Right cardiac atrium (tissue), 5 donors: ENCODE measurements at regions not wholly inside any gene's neighbourhood (a gene's known extent, or its start where the extent isn't known, plus 50 kb on each side); places are given as distances from the start of the nearest gene placed in this dataset.
"Not testable (repeated sequence)": the region's sequence is repeated elsewhere in the genome, so short reads cannot be mapped to it uniquely, and the experiment has no call there.

Experiments
- ATAC-seq, 2 donors: fragments of 200-7000 bp; cut with Tn5 transposase; one replicate each; pipeline versions ENCODE4 v1.8.0 to v1.9.1; 2020; ENCODE audit warnings: moderate library complexity in 2 of 2, mild to moderate bottlenecking in 1 of 2
- DNase-seq, 3 donors: peaks; one replicate each; pipeline ENCODE4 v3.0.0-alpha.2; 2020
- H3K27ac ChIP-seq: one replicate; pipeline ENCODE4 v1.5.1; 2013; ENCODE audit warnings: mild to moderate bottlenecking, low read length, control low read depth, moderate library complexity
- H3K27me3 ChIP-seq: one replicate; pipeline ENCODE4 v1.6.1; 2013; ENCODE audit not compliant: control insufficient read depth, insufficient read depth
- H3K4me1 ChIP-seq: one replicate; pipeline ENCODE4 v1.6.1; 2013; ENCODE audit warnings: low read length; ENCODE audit not compliant: control insufficient read depth, insufficient read depth
- H3K4me3 ChIP-seq: one replicate; pipeline ENCODE4 v1.5.1; 2013; ENCODE audit warnings: low read length, control low read depth
- H3K9me3 ChIP-seq: one replicate; pipeline ENCODE4 v1.6.1; 2013; ENCODE audit warnings: low read length; ENCODE audit not compliant: control insufficient read depth
- WGBS: extraction: QIAGEN DNeasy Blood & Tissue Kit; methylation state at CpG from one replicate; pipeline ENCODE4 v1.1.7; 2013; 5-methylcytosine and 5-hydroxymethylcytosine counted together
- intact Hi-C, 4 donors: fragments of 100-400 bp; cut with DNase I; formaldehyde crosslinking; loops; one replicate each; pipeline versions ENCODE4 v1.11.0 to v1.14.0; 2022 to 2023
- donor health status: healthy with polysubstance abuse.
- donor health status: DM: no; HTN: yes; CAD: no.
- donor health status: DM: no; HTN: no; CAD: no.
- donor health status: DM: no; HTN: yes; CAD: no; lungs with severe emphysema.
- donor health status: DM: yes; HTN: yes; CAD: no.

GRCh38 chr13:30065181-30065580, 214.8 kb upstream of the UBL3 start:
- no peak for ATAC-seq
- 86% methylated on average over 4 of the region's 4 CpGs for WGBS
- intact Hi-C loops, result no loop called here
- Histone ChIP-seq H3K9me3 (no peaks in the 10 kb centered on the region), H3K4me3 (no peak overlapping the region), H3K4me1 (no peaks in the 10 kb centered on the region), H3K27me3 (no peaks in the 10 kb centered on the region), H3K27ac (no peak overlapping the region)
- DNase-seq, result no peak

DNA sequence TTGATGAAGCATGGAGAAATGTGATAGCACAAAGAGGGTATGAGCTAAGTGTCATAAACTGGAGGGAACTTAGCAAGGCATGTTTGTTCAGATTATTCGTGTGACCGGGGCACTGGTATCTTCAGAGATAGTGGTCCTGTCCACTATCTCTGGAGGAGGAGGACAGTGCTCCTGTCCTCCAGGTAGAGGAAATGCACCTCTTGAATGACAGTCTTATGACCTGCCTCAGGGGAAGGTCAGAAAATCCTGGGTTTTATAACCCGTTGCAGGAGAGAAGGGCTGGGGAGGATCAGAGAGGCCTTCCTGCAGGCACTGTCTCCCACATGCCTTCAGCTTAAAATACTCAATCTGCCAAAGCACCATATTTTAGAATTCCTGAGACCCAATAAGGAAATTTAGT, 213.5 kb upstream of the UBL3 start:
- ATAC-seq, result no peak
- Histone ChIP-seq H3K4me1 (no peaks in the 10 kb centered on the region), H3K4me3 (no peak overlapping the region), H3K9me3 (no peaks in the 10 kb centered on the region), H3K27me3 (no peaks in the 10 kb centered on the region), H3K27ac (no peak overlapping the region)
- 61% methylated on average over 3 of the region's 3 CpGs for WGBS
- no peak for DNase-seq
- intact Hi-C loops, result no loop called here

DNA sequence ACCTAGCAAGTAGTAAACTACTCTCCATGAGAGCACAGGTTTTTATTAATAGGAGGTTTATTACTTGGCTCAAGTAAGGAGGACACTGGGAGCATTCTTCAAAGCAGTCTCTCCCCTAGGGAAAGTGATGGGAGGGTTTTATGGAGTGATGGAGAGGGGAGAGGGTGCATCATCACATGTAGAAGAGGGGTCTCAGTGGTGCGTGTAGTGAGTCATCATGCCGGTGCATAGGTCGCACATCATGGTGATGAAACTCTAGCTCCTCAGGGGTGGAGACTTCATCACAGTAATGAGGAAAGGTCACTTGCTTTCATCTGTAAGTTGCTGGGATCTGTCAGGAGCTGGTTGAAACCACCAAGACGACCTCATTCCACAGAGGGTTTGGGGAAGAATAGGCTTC, 210.8 kb upstream of the UBL3 start:
- DNase-seq (no peak), ATAC-seq (no peak)
- H3K4me1 ChIP-seq, result no peaks in the 10 kb centered on the region
- WGBS, result 74% methylated on average over 4 of the region's 4 CpGs
- intact Hi-C loops, result no loop called here
- H3K27ac ChIP-seq, result no peak overlapping the region
- H3K4me3 ChIP-seq, result no peak overlapping the region
- no peaks in the 10 kb centered on the region for H3K9me3 ChIP-seq
- no peaks in the 10 kb centered on the region for H3K27me3 ChIP-seq

DNA sequence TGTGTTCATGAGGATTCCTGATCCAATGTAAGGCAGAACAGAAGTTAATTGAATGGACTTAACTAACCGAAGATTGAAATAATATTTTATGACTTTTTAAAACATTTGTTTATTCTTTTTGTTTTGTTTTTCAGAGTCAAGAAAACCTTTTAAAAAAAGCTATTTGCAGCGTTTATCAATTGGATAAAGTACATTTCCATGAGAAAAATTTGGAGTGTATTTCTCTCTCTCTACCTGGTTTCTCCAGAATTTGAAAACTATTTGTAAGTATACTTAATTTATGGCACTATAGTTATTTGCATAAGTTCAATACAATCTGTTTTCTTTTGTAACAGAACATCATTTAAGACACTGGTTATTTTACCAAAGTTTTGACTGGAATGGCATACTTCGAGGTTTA, 208.0 kb upstream of the UBL3 start:
- 91% methylated on average over 3 of the region's 3 CpGs for WGBS
- intact Hi-C loops, result no loop called here
- Histone ChIP-seq H3K4me1 (no peaks in the 10 kb centered on the region), H3K4me3 (no peak overlapping the region), H3K27ac (no peak overlapping the region), H3K27me3 (no peaks in the 10 kb centered on the region), H3K9me3 (no peaks in the 10 kb centered on the region)
- DNase-seq (no peak), ATAC-seq (no peak)

DNA sequence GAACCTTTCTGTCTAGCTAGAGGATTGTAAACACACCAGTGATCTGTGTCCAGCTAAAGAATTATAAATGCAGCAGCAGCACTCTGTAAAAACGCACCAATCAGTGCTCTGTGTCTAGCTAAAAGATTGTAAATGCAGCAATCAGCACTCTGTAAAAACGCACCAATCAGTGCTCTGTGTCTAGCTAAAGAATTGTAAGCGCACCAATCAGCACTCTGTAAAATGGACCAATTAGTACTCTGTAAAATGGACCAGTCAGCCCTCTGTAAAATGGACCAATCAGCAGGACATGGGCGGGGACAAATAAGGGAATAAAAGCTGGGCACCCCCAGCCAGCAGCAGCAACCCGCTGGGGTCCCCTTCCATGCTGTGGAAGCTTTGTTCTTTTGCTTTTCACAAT, 204.1 kb upstream of the UBL3 start:
- H3K9me3 ChIP-seq, H3K4me1 ChIP-seq, H3K27ac ChIP-seq, H3K4me3 ChIP-seq, H3K27me3 ChIP-seq, ATAC-seq, DNase-seq, intact Hi-C loops: not testable (repeated sequence)
- 83% methylated on average over 5 of the region's 5 CpGs for WGBS

DNA sequence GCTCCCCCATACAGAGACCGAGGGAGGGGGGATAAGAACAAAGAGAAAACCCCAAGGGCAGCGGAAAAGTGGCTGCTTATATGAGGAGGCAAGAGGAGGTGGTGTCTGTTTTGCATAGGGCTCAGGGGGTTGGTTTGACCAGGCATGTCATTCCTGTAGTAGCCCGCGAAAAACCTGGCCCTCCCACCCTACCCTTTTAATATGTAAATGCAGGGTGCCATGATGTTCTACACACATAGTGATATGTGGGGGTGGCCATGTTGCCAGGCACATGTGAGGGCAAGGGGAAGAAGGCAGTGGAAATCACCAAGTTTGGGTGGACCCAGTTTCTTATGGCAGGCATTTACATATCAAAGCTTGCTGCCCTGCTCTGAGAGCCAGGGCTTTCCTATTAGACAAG, 203.5 kb upstream of the UBL3 start:
- Histone ChIP-seq H3K4me1 (no peaks in the 10 kb centered on the region), H3K9me3 (no peaks in the 10 kb centered on the region), H3K27me3 (peaks cover 2% of the 10 kb centered on the region), H3K27ac (no peak overlapping the region), H3K4me3 (no peak overlapping the region)
- DNase-seq, result no peak
- WGBS, result 49% methylated on average over 4 of the region's 4 CpGs
- intact Hi-C loops, result no loop called here
- ATAC-seq, result no peak

DNA sequence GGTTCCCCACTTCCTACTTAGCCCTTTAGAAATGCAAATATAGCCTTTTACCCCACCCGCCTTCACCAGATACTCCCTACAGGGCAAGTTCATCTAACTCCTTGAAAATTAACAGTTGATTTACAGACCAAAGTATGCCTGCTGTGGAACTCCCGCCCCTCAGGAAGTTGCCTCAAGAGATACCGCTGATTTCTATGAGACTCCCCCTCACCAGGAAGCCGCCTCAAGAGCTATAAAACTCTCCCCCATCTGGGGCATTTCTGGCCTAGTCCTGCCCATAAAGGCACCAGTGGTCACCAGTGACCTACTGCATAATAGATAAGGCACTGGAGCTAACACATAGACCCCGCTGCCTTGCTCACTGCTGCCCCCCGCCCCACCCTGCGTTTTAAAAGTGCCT, 201.7 kb upstream of the UBL3 start:
- no peak for ATAC-seq
- H3K27me3 ChIP-seq, result peaks cover 2% of the 10 kb centered on the region
- H3K9me3 ChIP-seq, result no peaks in the 10 kb centered on the region
- 22% methylated on average over 7 of the region's 7 CpGs for WGBS
- DNase-seq, result no peak
- H3K4me1 ChIP-seq, result no peaks in the 10 kb centered on the region
- no peak overlapping the region for H3K4me3 ChIP-seq
- intact Hi-C loops, result no loop called here
- no peak overlapping the region for H3K27ac ChIP-seq

DNA sequence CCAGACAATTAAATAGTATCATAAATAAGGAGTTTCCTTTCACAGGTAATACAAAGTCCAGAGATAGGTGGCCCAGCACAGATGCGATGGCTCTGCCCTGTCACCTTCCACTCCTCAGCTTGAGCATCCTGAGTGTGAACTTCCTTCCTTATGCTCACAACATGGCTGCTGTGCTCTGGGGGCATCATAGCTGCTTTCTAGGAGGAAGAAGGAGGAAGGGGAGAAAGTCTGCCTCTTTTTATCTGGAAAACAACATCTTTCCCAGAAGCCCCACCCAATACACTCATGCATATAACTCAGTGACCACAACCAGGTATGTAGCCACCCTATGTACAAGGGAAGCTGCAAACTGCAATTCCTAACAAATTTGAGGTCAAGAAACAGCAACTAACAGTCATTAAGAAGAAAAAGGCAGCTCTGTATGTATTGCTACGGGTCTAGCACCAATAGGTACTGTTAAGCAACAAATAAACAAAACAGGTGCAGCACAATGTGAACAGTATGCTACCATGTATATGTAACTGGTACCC, 201.2 kb upstream of the UBL3 start:
- ATAC-seq (no peak), DNase-seq (no peak)
- Histone ChIP-seq H3K27ac (no peak overlapping the region), H3K27me3 (peaks cover 2% of the 10 kb centered on the region), H3K4me1 (no peaks in the 10 kb centered on the region), H3K9me3 (no peaks in the 10 kb centered on the region), H3K4me3 (no peak overlapping the region)
- intact Hi-C loops, result no loop called here
- WGBS, result 48% methylated on average over 2 of the region's 2 CpGs

GRCh38 chr13:30049692-30050091, 199.3 kb upstream of the UBL3 start:
- WGBS, result 54% methylated on average over 5 of the region's 5 CpGs
- Histone ChIP-seq H3K9me3 (no peaks in the 10 kb centered on the region), H3K27me3 (peaks cover 2% of the 10 kb centered on the region), H3K4me3 (no peak overlapping the region), H3K4me1 (no peaks in the 10 kb centered on the region), H3K27ac (no peak overlapping the region)
- ATAC-seq, result peak; percentile 76 to 81
- intact Hi-C loops, result no loop called here
- peak in 1 of 3 donors; percentile 17 for DNase-seq

DNA sequence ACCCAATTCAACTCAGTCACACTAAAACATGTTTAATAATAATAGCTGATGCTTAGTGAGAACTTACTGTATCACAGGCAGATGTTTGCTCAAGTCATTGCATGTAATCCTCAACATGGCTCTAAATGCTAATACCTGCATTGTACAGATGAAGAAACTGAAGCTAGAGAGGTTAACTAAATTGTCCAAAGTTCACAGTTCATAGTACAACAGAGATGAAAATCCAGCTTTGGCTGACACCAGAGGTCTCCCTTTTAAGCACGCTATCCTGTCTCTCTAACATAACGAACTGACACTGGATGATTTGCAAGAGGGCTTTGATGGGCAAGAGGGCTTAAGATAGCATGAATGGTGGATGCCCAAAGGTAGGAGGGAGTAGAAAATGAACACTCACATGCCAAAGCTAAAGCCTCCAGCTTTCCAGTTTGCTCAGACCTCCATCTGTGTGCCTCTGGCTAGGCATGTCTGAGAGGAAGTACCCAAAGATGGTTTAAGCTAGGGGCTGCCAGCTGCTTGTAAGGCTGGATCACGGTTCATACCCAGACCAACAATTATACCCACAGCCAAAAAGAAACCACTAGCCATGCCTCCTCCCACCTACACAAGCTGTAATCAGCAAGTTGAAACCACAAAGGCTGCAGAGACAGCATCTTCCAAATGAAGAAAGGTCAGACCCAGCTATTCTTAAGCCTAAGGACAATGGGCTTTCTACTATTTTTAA, 196.9 kb upstream of the UBL3 start:
- no peak for ATAC-seq
- intact Hi-C loops, result no loop called here
- 68% methylated on average over 3 of the region's 3 CpGs for WGBS
- peaks cover 2% of the 10 kb centered on the region for H3K27me3 ChIP-seq
- DNase-seq, result no peak
- no peak overlapping the region for H3K27ac ChIP-seq
- no peak overlapping the region for H3K4me3 ChIP-seq
- H3K4me1 ChIP-seq, result no peaks in the 10 kb centered on the region
- H3K9me3 ChIP-seq, result no peaks in the 10 kb centered on the region

DNA sequence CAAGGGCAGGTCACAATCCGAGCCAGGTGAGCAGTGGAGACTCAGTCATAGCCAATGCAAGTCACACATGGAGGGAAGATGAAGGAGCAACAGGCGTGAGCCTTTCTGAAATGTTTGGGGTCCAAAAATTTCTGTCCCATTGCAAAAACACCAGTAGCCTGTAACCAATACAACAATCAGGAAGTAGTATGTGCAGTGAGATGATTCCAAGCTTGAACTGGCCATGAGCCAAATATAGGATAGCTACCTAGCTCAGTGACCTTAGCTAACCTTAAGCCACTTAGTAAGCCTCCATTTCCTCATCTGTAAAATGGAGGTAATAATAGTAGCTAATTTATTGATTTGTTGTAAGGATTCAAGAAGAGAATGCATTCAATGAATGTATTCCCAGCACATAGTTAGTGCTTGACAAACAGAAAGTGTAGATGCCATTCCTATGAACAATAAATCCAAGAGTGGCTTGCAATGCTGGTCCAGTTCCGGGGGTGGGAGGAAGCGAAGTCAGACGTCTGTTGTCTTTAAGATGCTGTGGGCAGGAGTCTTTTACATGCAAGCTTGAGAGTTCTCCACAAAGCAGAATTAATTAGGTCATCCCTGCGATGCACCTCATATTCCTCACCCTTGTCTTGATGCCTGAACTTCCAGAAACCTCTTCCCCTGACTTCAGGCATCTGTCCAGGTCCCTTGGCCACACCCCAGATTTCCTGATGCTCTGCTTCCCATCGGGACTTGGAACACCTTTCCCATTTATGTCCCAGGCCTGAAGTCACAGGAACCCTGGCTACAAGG, 195.7 kb upstream of the UBL3 start:
- ATAC-seq (no peak), DNase-seq (no peak)
- Histone ChIP-seq H3K27me3 (peaks cover 2% of the 10 kb centered on the region), H3K9me3 (no peaks in the 10 kb centered on the region), H3K4me1 (no peaks in the 10 kb centered on the region), H3K27ac (no peak overlapping the region), H3K4me3 (no peak overlapping the region)
- intact Hi-C loops, result no loop called here
- 80% methylated on average over 7 of the region's 7 CpGs for WGBS
